K562 (cell line): ENCODE measurements at regions not wholly inside any gene's neighbourhood (a gene's known extent, or its start where the extent isn't known, plus 50 kb on each side); places are given as distances from the start of the nearest gene placed in this dataset.

Source experiments
- ATAC-seq: fragments of 200-7000 bp; cut with Tn5 transposase; 3 replicates; pipeline ENCODE4 v1.9.1; 2020; ENCODE audit warnings: moderate library complexity
- BruUV-seq: library from RNA; stranded (reverse); fragments of 400-500 nt; replicated peaks from 2 replicates; lab custom pipeline; 2021; lab: Mats Ljungman, UMichigan
- CTCF ChIA-PET: fragments of 300-600 bp; formaldehyde crosslinking; extraction: SDS; loops from one replicate; lab custom pipeline; 2021; ENCODE audit warnings: low intra/inter-chr PET ratio; lab: Yijun Ruan, JAX
- POLR2A ChIA-PET: fragments of 300-600, 350-650 bp; sonication (Branson Sonifier 250); formaldehyde crosslinking; extraction: SDS; loops from one replicate; lab custom pipeline; 2021; ENCODE audit warnings: antibody characterized with exemption, inconsistent platforms; lab: Yijun Ruan, JAX
- DNase-seq, 4 experiments: peaks; one replicate each; pipeline versions ENCODE4 v3.0.0 to v3.0.0-alpha.2; 2011 to 2018; ENCODE audit warnings: low spot score in 3 of 4, mixed read lengths in 3 of 4; ENCODE audit errors: extremely low read depth in 1 of 4
- FAIRE-seq: peaks from 2 replicates; lab custom pipeline; 2011; peaks lifted over from hg19 to GRCh38; lab: Jason Lieb, UNC
- H2AFZ ChIP-seq: 2 replicates; pipeline ENCODE4 v1.6.0; 2011; ENCODE audit warnings: low read depth, low read length, control low read depth, inconsistent platforms
- H3K27ac ChIP-seq: fragments of 200-600 bp; 3 replicates; pipeline ENCODE4 v1.8.0; 2011; ENCODE audit warnings: low read depth, mild to moderate bottlenecking, control low read depth, inconsistent platforms, low read length, moderate library complexity, mixed read lengths; ENCODE audit errors: extremely low read depth
- H3K27me3 ChIP-seq, 2 experiments: fragments of 300-600 bp in 1 of 2; 2 replicates in 1 of 2; 3 replicates in 1 of 2; pipeline versions ENCODE4 v1.6.0 to v1.8.0; 2011; ENCODE audit warnings: inconsistent platforms in 2 of 2, low read length in 2 of 2, mild to moderate bottlenecking in 1 of 2, mixed read lengths in 1 of 2, moderate library complexity in 1 of 2; ENCODE audit not compliant: control insufficient read depth in 2 of 2, insufficient read depth in 2 of 2
- H3K36me3 ChIP-seq: fragments of 300-600 bp; 3 replicates; pipeline ENCODE4 v1.8.0; 2011; ENCODE audit warnings: mild to moderate bottlenecking, low read length, inconsistent platforms; ENCODE audit not compliant: control insufficient read depth, insufficient read depth
- H3K4me1 ChIP-seq, 2 experiments: fragments of 200-600 bp in 1 of 2; replicated peaks in 1 of 2; 2 replicates in 1 of 2; 3 replicates in 1 of 2; pipeline versions ENCODE4 v1.5.1 to v1.8.0; 2011; ENCODE audit warnings: inconsistent platforms in 2 of 2, low read length in 2 of 2, mild to moderate bottlenecking in 1 of 2, mixed read lengths in 1 of 2, moderate library complexity in 1 of 2; ENCODE audit not compliant: control insufficient read depth in 2 of 2, insufficient read depth in 2 of 2
- H3K4me2 ChIP-seq: 2 replicates; pipeline ENCODE4 v1.6.1; 2011; ENCODE audit warnings: low read length, control low read depth, inconsistent platforms, mixed read lengths; ENCODE audit not compliant: insufficient read depth
- H3K4me3 ChIP-seq: fragments of 200-600 bp; sonication (generic), shearing (Covaris generic); 2 replicates; pipeline ENCODE4 v1.5.1; 2016; ENCODE audit warnings: control low read depth, inconsistent platforms
- H3K79me2 ChIP-seq: fragments of 200-600 bp; 3 replicates; pipeline ENCODE4 v1.8.0; 2011; ENCODE audit warnings: low read length, inconsistent platforms; ENCODE audit not compliant: control insufficient read depth, insufficient read depth
- H3K9ac ChIP-seq, 2 experiments: 2 replicates each; pipeline versions ENCODE4 v1.6.0 to v1.6.1; 2011; ENCODE audit warnings: low read depth in 2 of 2, low read length in 2 of 2, control low read depth in 1 of 2, inconsistent platforms in 1 of 2, mild to moderate bottlenecking in 1 of 2, mixed read lengths in 1 of 2; ENCODE audit not compliant: insufficient read depth in 1 of 2
- H3K9me1 ChIP-seq: one replicate; pipeline ENCODE4 v1.6.0; 2011; ENCODE audit warnings: inconsistent platforms, mild to moderate bottlenecking, low read length, moderate library complexity; ENCODE audit not compliant: control insufficient read depth, insufficient read depth
- H3K9me3 ChIP-seq: replicated peaks from 2 replicates; pipeline ENCODE4 v1.5.1; 2011; ENCODE audit warnings: low read depth, low read length, inconsistent platforms; ENCODE audit not compliant: control insufficient read depth, insufficient read depth
- H4K20me1 ChIP-seq: replicated peaks from 2 replicates; pipeline ENCODE4 v1.6.1; 2011; ENCODE audit warnings: low read length, inconsistent platforms, mixed read lengths; ENCODE audit not compliant: control insufficient read depth, insufficient read depth
- AFF4 ChIP-seq: sonication (generic); formaldehyde crosslinking; IDR thresholded peaks from 2 replicates; pipeline ENCODE4 v1.8.0; 2023; ENCODE audit warnings: mild to moderate bottlenecking, missing genetic modification reagents
- L3MBTL2 ChIP-seq: fragments of 450-650 bp; IDR thresholded peaks from 2 replicates; pipeline ENCODE4 v1.6.1; 2016; ENCODE audit warnings: mild to moderate bottlenecking, moderate library complexity
- MGA ChIP-seq: fragments of 450-650 bp; IDR thresholded peaks from 2 replicates; pipeline ENCODE4 v1.6.1; 2016; ENCODE audit warnings: mild to moderate bottlenecking, moderate library complexity
- NR0B1 ChIP-seq: fragments of 450-650 bp; IDR thresholded peaks from one replicate; pipeline ENCODE4 v1.6.1; 2018; ENCODE audit warnings: mild to moderate bottlenecking, moderate library complexity; ENCODE audit not compliant: partially characterized antibody
- ZNF699 ChIP-seq: fragments of 250-450 bp; sonication (Bioruptor Pico); IDR thresholded peaks from 2 replicates; pipeline ENCODE4 v1.8.0; 2021; ENCODE audit warnings: mild to moderate bottlenecking, moderate library complexity; ENCODE audit not compliant: insufficient replicate concordance
- WGBS: fragments of 100-300 bp; shearing (Covaris generic); methylation state at CpG from one replicate; pipeline ENCODE4 v1.1.6; 2016; ENCODE audit warnings: low coverage, mixed read lengths; ENCODE audit not compliant: insufficient coverage; ENCODE audit errors: missing lambda C conversion rate; 5-methylcytosine and 5-hydroxymethylcytosine counted together
- in situ Hi-C: fragments of 300-500 bp; cut with MboI; formaldehyde crosslinking; loops from 4 replicates; pipeline ENCODE4 v1.15.0; 2018; ENCODE audit warnings: inconsistent platforms, mixed read lengths
- intact Hi-C: fragments of 100-400 bp; cut with micrococcal nuclease; formaldehyde crosslinking; loops from 2 replicates; pipeline ENCODE4 v1.14.2; 2022

- no TSS peak for BruUV-seq
- H3K9me3 ChIP-seq = no peaks in the 10 kb centered on the region
- no peak for TF ChIP-seq AFF4
- TF ChIP-seq NR0B1 = no peak
- 0 out of 2 replicates have a peak, but pooled peaks have one; percentile 7 for TF ChIP-seq MGA
- TF ChIP-seq ZNF699 (CRISPR knock-in tag) = no peak
- 0 out of 2 replicates have a peak, but pooled peaks have one; percentile 1 for TF ChIP-seq L3MBTL2
Observed at GRCh38 chr16:80029381-80029630, 428.8 kb upstream of the MAF start.

More at GRCh38 chr16:80029381-80029630, 428.8 kb upstream of the MAF start:
- ATAC-seq = no peak
- no peak for DNase-seq
- ChIA-PET POLR2A (interaction anchor here (0.6 to 1.2 kb wide), 3 partner anchors 20 to 232 kb away, joined by 3 read pairs; no protein-coding TSS in a partner anchor), CTCF (no interaction called here)
- no peak overlapping the region for H3K27ac ChIP-seq
- WGBS = 22% methylated on average over 2 of the region's 2 CpGs
- H4K20me1 ChIP-seq = no peaks in the 10 kb centered on the region
- in situ Hi-C loops (no loop called here), intact Hi-C loops (no loop called here)
- FAIRE-seq = no peak
- no peak overlapping the region for H3K9ac ChIP-seq
- no peaks in the 10 kb centered on the region for H3K79me2 ChIP-seq
- no peaks in the 10 kb centered on the region for H3K36me3 ChIP-seq
- H3K27me3 ChIP-seq = no peaks in the 10 kb centered on the region
- H3K4me3 ChIP-seq = no peak overlapping the region
- H3K4me1 ChIP-seq = peaks cover 5 to 20% of the 10 kb centered on the region in 2 experiments
- peak overlapping the region; percentile 12; the same call in 1 of the 2 replicates for H2AFZ ChIP-seq
- no peaks in the 10 kb centered on the region for H3K9me1 ChIP-seq
- H3K4me2 ChIP-seq = no peak overlapping the region
